ENCODE measurements at regions not wholly inside any gene's neighbourhood (a gene's known extent, or its start where the extent isn't known, plus 50 kb on each side); places are given as distances from the start of the nearest gene placed in this dataset.

DNA sequence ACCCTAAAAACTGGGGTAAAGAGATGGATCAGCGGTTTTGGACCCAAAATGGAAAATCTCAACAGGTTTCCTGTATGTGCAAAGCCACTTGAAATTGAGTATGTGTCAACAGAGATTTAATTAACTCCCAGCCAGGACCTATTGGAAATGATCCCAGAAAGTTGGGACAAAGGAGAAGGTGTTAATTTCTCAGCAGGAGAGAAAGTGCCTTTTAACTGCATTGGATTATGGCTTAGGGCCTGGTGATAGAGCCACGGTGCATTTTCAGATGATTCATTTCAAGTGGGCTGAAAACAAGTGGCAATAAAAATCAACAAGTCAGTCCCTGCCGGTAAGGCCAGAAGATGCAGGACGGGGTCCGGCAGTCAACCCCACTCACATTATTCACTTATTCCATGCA is 80.2 kb upstream of the BCL11A start:
- POLR2A ChIA-PET = no interaction called here
- CTCF ChIA-PET = no interaction called here
- intact Hi-C loops (cut with micrococcal nuclease; ENCODE audit: unreplicated experiment) (no loop called here), in situ Hi-C loops (cut with HindIII; ENCODE audit: low pct_unique_long_range_greater_than_20kb, low sequenced_read_pairs) (no loop called here)
- no peak for ATAC-seq
- Histone ChIP-seq H3K27ac (ENCODE audit: low read length) (no peak overlapping the region), H3K27me3 (ENCODE audit: control insufficient read depth, insufficient read depth, low read length) (peaks cover 24% of the 10 kb centered on the region), H3K4me1 (ENCODE audit: control insufficient read depth, insufficient read depth, low read length) (no peaks in the 10 kb centered on the region), H3K4me3 (ENCODE audit: low read depth in 2 of 2, low read length in 2 of 2) (no peak overlapping the region), H3K36me3 (ENCODE audit: control insufficient read depth, insufficient read depth, low read length) (no peaks in the 10 kb centered on the region), H3K9me3 (ENCODE audit: control insufficient read depth, insufficient read depth, low read depth, low read length) (no peaks in the 10 kb centered on the region)
- no TSS peak for BruUV-seq (replicated peaks)
- no peak for DNase-seq (ENCODE audit: low read depth, low spot score)
- TF ChIP-seq POLR2AphosphoS5 (IDR thresholded peaks at IDR 0.05; ENCODE audit: low read depth, low read length) (no peak), SIN3A (IDR thresholded peaks at IDR 0.05; ENCODE audit: borderline replicate concordance, insufficient read depth, low read depth, low read length) (no peak), TCF7L2 (IDR thresholded peaks at IDR 0.05; ENCODE audit: low read depth, low read length) (no peak)
- TF ChIP-seq, protein P1, sequence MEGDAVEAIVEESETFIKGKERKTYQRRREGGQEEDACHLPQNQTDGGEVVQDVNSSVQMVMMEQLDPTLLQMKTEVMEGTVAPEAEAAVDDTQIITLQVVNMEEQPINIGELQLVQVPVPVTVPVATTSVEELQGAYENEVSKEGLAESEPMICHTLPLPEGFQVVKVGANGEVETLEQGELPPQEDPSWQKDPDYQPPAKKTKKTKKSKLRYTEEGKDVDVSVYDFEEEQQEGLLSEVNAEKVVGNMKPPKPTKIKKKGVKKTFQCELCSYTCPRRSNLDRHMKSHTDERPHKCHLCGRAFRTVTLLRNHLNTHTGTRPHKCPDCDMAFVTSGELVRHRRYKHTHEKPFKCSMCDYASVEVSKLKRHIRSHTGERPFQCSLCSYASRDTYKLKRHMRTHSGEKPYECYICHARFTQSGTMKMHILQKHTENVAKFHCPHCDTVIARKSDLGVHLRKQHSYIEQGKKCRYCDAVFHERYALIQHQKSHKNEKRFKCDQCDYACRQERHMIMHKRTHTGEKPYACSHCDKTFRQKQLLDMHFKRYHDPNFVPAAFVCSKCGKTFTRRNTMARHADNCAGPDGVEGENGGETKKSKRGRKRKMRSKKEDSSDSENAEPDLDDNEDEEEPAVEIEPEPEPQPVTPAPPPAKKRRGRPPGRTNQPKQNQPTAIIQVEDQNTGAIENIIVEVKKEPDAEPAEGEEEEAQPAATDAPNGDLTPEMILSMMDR (IDR thresholded peaks at IDR 0.05) = no peak
- TF ChIP-seq, protein P2, sequence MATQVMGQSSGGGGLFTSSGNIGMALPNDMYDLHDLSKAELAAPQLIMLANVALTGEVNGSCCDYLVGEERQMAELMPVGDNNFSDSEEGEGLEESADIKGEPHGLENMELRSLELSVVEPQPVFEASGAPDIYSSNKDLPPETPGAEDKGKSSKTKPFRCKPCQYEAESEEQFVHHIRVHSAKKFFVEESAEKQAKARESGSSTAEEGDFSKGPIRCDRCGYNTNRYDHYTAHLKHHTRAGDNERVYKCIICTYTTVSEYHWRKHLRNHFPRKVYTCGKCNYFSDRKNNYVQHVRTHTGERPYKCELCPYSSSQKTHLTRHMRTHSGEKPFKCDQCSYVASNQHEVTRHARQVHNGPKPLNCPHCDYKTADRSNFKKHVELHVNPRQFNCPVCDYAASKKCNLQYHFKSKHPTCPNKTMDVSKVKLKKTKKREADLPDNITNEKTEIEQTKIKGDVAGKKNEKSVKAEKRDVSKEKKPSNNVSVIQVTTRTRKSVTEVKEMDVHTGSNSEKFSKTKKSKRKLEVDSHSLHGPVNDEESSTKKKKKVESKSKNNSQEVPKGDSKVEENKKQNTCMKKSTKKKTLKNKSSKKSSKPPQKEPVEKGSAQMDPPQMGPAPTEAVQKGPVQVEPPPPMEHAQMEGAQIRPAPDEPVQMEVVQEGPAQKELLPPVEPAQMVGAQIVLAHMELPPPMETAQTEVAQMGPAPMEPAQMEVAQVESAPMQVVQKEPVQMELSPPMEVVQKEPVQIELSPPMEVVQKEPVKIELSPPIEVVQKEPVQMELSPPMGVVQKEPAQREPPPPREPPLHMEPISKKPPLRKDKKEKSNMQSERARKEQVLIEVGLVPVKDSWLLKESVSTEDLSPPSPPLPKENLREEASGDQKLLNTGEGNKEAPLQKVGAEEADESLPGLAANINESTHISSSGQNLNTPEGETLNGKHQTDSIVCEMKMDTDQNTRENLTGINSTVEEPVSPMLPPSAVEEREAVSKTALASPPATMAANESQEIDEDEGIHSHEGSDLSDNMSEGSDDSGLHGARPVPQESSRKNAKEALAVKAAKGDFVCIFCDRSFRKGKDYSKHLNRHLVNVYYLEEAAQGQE (IDR thresholded peaks at IDR 0.05; ENCODE audit: insufficient read depth in 1 of 2, low read depth in 2 of 2, low read length in 1 of 2) = no peak

DNA sequence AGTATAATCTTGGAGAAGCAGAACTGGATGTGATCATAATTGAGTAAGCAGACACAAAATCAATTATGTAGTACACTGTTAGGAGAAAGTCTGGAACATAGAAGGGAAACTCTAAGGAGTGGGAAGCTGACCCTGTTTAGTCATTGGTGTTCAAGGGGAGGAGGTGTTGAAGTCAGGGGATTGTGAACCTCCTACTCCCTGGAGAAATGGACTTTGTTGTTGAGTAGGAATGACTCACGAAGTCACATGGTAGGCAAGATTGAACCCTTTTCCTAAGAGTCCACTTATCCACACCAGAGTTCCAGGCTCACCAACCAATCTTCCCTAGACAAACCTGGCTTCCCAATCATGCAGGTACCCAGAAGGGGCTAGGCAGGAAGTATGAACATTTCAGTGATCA is 81.0 kb upstream of the BCL11A start:
- peaks cover 20% of the 10 kb centered on the region for H3K27me3 ChIP-seq (ENCODE audit: control insufficient read depth, insufficient read depth, low read length)
- ChIA-PET POLR2A (no interaction called here), CTCF (no interaction called here)
- in situ Hi-C loops (cut with HindIII; ENCODE audit: low pct_unique_long_range_greater_than_20kb, low sequenced_read_pairs) (no loop called here), intact Hi-C loops (cut with micrococcal nuclease; ENCODE audit: unreplicated experiment) (no loop called here)
- no peak overlapping the region for H3K4me3 ChIP-seq (ENCODE audit: low read depth in 2 of 2, low read length in 2 of 2)
- H3K36me3 ChIP-seq (ENCODE audit: control insufficient read depth, insufficient read depth, low read length) = no peaks in the 10 kb centered on the region
- DNase-seq (ENCODE audit: low read depth, low spot score) (no peak), ATAC-seq (no peak)
- H3K9me3 ChIP-seq (ENCODE audit: control insufficient read depth, insufficient read depth, low read depth, low read length) = no peaks in the 10 kb centered on the region
- no peak overlapping the region for H3K27ac ChIP-seq (ENCODE audit: low read length)
- TF ChIP-seq POLR2AphosphoS5 (IDR thresholded peaks at IDR 0.05; ENCODE audit: low read depth, low read length) (no peak), TCF7L2 (IDR thresholded peaks at IDR 0.05; ENCODE audit: low read depth, low read length) (no peak), SIN3A (IDR thresholded peaks at IDR 0.05; ENCODE audit: borderline replicate concordance, insufficient read depth, low read depth, low read length) (no peak)
- TF ChIP-seq, protein P1 (IDR thresholded peaks at IDR 0.05) = no peak
- TF ChIP-seq, protein P2 (IDR thresholded peaks at IDR 0.05; ENCODE audit: insufficient read depth in 1 of 2, low read depth in 2 of 2, low read length in 1 of 2) = no peak
- no TSS peak for BruUV-seq (replicated peaks)
- no peaks in the 10 kb centered on the region for H3K4me1 ChIP-seq (ENCODE audit: control insufficient read depth, insufficient read depth, low read length)
